K562 (cell line): ENCODE measurements at regions not wholly inside any gene's neighbourhood (a gene's known extent, or its start where the extent isn't known, plus 50 kb on each side); places are given as distances from the start of the nearest gene placed in this dataset.

ENCODE experiments used
- ATAC-seq: fragments of 200-7000 bp; cut with Tn5 transposase; 3 replicates; pipeline ENCODE4 v1.9.1; 2020; ENCODE audit warnings: moderate library complexity
- BruUV-seq: library from RNA; stranded (reverse); fragments of 400-500 nt; replicated peaks from 2 replicates; lab custom pipeline; 2021; lab: Mats Ljungman, UMichigan
- CTCF ChIA-PET: fragments of 300-600 bp; formaldehyde crosslinking; extraction: SDS; loops from one replicate; lab custom pipeline; 2021; ENCODE audit warnings: low intra/inter-chr PET ratio; lab: Yijun Ruan, JAX
- POLR2A ChIA-PET: fragments of 300-600, 350-650 bp; sonication (Branson Sonifier 250); formaldehyde crosslinking; extraction: SDS; loops from one replicate; lab custom pipeline; 2021; ENCODE audit warnings: antibody characterized with exemption, inconsistent platforms; lab: Yijun Ruan, JAX
- DNase-seq, 4 experiments: peaks; one replicate each; pipeline versions ENCODE4 v3.0.0 to v3.0.0-alpha.2; 2011 to 2018; ENCODE audit warnings: low spot score in 3 of 4, mixed read lengths in 3 of 4; ENCODE audit errors: extremely low read depth in 1 of 4
- FAIRE-seq: peaks from 2 replicates; lab custom pipeline; 2011; peaks lifted over from hg19 to GRCh38; lab: Jason Lieb, UNC
- H2AFZ ChIP-seq: 2 replicates; pipeline ENCODE4 v1.6.0; 2011; ENCODE audit warnings: low read depth, low read length, control low read depth, inconsistent platforms
- H3K27ac ChIP-seq: fragments of 200-600 bp; 3 replicates; pipeline ENCODE4 v1.8.0; 2011; ENCODE audit warnings: low read depth, mild to moderate bottlenecking, control low read depth, inconsistent platforms, low read length, moderate library complexity, mixed read lengths; ENCODE audit errors: extremely low read depth
- H3K27me3 ChIP-seq, 2 experiments: fragments of 300-600 bp in 1 of 2; 2 replicates in 1 of 2; 3 replicates in 1 of 2; pipeline versions ENCODE4 v1.6.0 to v1.8.0; 2011; ENCODE audit warnings: inconsistent platforms in 2 of 2, low read length in 2 of 2, mild to moderate bottlenecking in 1 of 2, mixed read lengths in 1 of 2, moderate library complexity in 1 of 2; ENCODE audit not compliant: control insufficient read depth in 2 of 2, insufficient read depth in 2 of 2
- H3K36me3 ChIP-seq: fragments of 300-600 bp; 3 replicates; pipeline ENCODE4 v1.8.0; 2011; ENCODE audit warnings: mild to moderate bottlenecking, low read length, inconsistent platforms; ENCODE audit not compliant: control insufficient read depth, insufficient read depth
- H3K4me1 ChIP-seq, 2 experiments: fragments of 200-600 bp in 1 of 2; replicated peaks in 1 of 2; 2 replicates in 1 of 2; 3 replicates in 1 of 2; pipeline versions ENCODE4 v1.5.1 to v1.8.0; 2011; ENCODE audit warnings: inconsistent platforms in 2 of 2, low read length in 2 of 2, mild to moderate bottlenecking in 1 of 2, mixed read lengths in 1 of 2, moderate library complexity in 1 of 2; ENCODE audit not compliant: control insufficient read depth in 2 of 2, insufficient read depth in 2 of 2
- H3K4me2 ChIP-seq: 2 replicates; pipeline ENCODE4 v1.6.1; 2011; ENCODE audit warnings: low read length, control low read depth, inconsistent platforms, mixed read lengths; ENCODE audit not compliant: insufficient read depth
- H3K4me3 ChIP-seq: fragments of 200-600 bp; sonication (generic), shearing (Covaris generic); 2 replicates; pipeline ENCODE4 v1.5.1; 2016; ENCODE audit warnings: control low read depth, inconsistent platforms
- H3K79me2 ChIP-seq: fragments of 200-600 bp; 3 replicates; pipeline ENCODE4 v1.8.0; 2011; ENCODE audit warnings: low read length, inconsistent platforms; ENCODE audit not compliant: control insufficient read depth, insufficient read depth
- H3K9ac ChIP-seq, 2 experiments: 2 replicates each; pipeline versions ENCODE4 v1.6.0 to v1.6.1; 2011; ENCODE audit warnings: low read depth in 2 of 2, low read length in 2 of 2, control low read depth in 1 of 2, inconsistent platforms in 1 of 2, mild to moderate bottlenecking in 1 of 2, mixed read lengths in 1 of 2; ENCODE audit not compliant: insufficient read depth in 1 of 2
- H3K9me1 ChIP-seq: one replicate; pipeline ENCODE4 v1.6.0; 2011; ENCODE audit warnings: inconsistent platforms, mild to moderate bottlenecking, low read length, moderate library complexity; ENCODE audit not compliant: control insufficient read depth, insufficient read depth
- H3K9me3 ChIP-seq: replicated peaks from 2 replicates; pipeline ENCODE4 v1.5.1; 2011; ENCODE audit warnings: low read depth, low read length, inconsistent platforms; ENCODE audit not compliant: control insufficient read depth, insufficient read depth
- H4K20me1 ChIP-seq: replicated peaks from 2 replicates; pipeline ENCODE4 v1.6.1; 2011; ENCODE audit warnings: low read length, inconsistent platforms, mixed read lengths; ENCODE audit not compliant: control insufficient read depth, insufficient read depth
- ETV6 ChIP-seq, 3 experiments: fragments of 150-350 bp in 1 of 3; sonication (generic) in 1 of 3; formaldehyde crosslinking in 1 of 3; IDR thresholded peaks; 2 replicates each; pipeline versions ENCODE4 v1.6.1 to v1.8.0; 2014 to 2022; ENCODE audit warnings: borderline replicate concordance in 2 of 3, low read depth in 2 of 3, antibody characterized with exemption in 1 of 3, low read length in 1 of 3, mild to moderate bottlenecking in 1 of 3, missing genetic modification reagents in 1 of 3
- FOXK2 ChIP-seq, 2 experiments: fragments of 450-650 bp; IDR thresholded peaks in 1 of 2; conservative IDR thresholded peaks in 1 of 2; 2 replicates each; pipeline ENCODE4 v1.6.1; 2016; ENCODE audit warnings: low read depth in 2 of 2, mild to moderate bottlenecking in 1 of 2
- IFI16 ChIP-seq: fragments of 250-450 bp; sonication (Bioruptor Pico); IDR thresholded peaks from 2 replicates; pipeline ENCODE4 v2.1.2; 2022; ENCODE audit warnings: mild to moderate bottlenecking, inconsistent platforms
- MECOM ChIP-seq: fragments of 250-450 bp; sonication (Bioruptor Pico); IDR thresholded peaks from 2 replicates; pipeline ENCODE4 v1.8.0; 2022; ENCODE audit warnings: inconsistent platforms
- MYNN ChIP-seq, 2 experiments: sonication (generic); formaldehyde crosslinking in 1 of 2; IDR thresholded peaks; 2 replicates each; pipeline versions ENCODE4 v1.5.0 to v1.6.1; 2016 to 2020; ENCODE audit warnings: antibody characterized with exemption in 1 of 2, missing genetic modification reagents in 1 of 2
- RFX1 ChIP-seq: fragments of 450-650 bp; IDR thresholded peaks from 2 replicates; pipeline ENCODE4 v1.6.1; 2016; ENCODE audit warnings: mild to moderate bottlenecking, moderate library complexity
- SNIP1 ChIP-seq: fragments of 450-650 bp; IDR thresholded peaks from 2 replicates; pipeline ENCODE4 v1.7.1; 2017; ENCODE audit warnings: low read depth, mild to moderate bottlenecking
- SRSF7 ChIP-seq: fragments of 200-400 bp; formaldehyde crosslinking; optimal IDR thresholded peaks from 2 replicates; pipeline ENCODE3; 2017; ENCODE audit warnings: mild to moderate bottlenecking, low read depth, low read length
- THAP12 ChIP-seq: fragments of 250-450 bp; sonication (Bioruptor Pico); IDR thresholded peaks from 2 replicates; pipeline ENCODE4 v1.9.0; 2021; ENCODE audit warnings: mild to moderate bottlenecking, inconsistent platforms
- THAP7 ChIP-seq: fragments of 250-450 bp; sonication (Bioruptor Pico); IDR thresholded peaks from 2 replicates; pipeline ENCODE4 v1.5.0; 2021
- TSC22D4 ChIP-seq: fragments of 450-650 bp; IDR thresholded peaks from 2 replicates; pipeline ENCODE4 v1.6.1; 2016; ENCODE audit warnings: missing genetic modification characterization, missing biosample characterization, control low read depth
- ZNF445 ChIP-seq: fragments of 250-450 bp; sonication (Bioruptor Pico); IDR thresholded peaks from 2 replicates; pipeline ENCODE4 v1.4.0; 2020; ENCODE audit warnings: low read depth, mild to moderate bottlenecking, moderate library complexity
- WGBS: fragments of 100-300 bp; shearing (Covaris generic); methylation state at CpG from one replicate; pipeline ENCODE4 v1.1.6; 2016; ENCODE audit warnings: low coverage, mixed read lengths; ENCODE audit not compliant: insufficient coverage; ENCODE audit errors: missing lambda C conversion rate; 5-methylcytosine and 5-hydroxymethylcytosine counted together
- in situ Hi-C: fragments of 300-500 bp; cut with MboI; formaldehyde crosslinking; loops from 4 replicates; pipeline ENCODE4 v1.15.0; 2018; ENCODE audit warnings: inconsistent platforms, mixed read lengths
- intact Hi-C: fragments of 100-400 bp; cut with micrococcal nuclease; formaldehyde crosslinking; loops from 2 replicates; pipeline ENCODE4 v1.14.2; 2022
- TF ChIP-seq, protein P1 (sequence below): fragments of 450-650 bp; formaldehyde crosslinking; conservative IDR thresholded peaks from 2 replicates; pipeline ENCODE4 v1.4.0; 2022; ENCODE audit warnings: mild to moderate bottlenecking, missing genetic modification characterization

DNA sequence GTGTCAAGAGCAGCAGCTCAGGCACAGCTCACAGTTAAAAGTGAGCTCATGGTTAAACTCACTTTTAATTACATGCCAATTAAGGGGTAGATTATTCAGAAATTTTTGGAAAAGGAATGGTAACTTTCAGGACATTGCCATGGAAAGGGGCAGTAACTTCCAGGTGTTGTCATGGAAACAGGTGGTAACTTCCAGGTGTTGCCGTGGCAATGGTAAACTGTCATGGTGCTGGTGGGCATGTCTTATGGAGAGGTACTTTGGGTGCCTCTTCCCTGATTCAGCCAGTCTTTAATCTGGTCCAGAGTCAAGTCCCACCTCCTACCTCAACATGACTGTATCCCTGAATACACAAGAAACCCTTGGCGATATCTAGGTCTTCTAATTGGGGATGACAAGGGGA lies 223.2 kb upstream of the TAS2R1 start:
- no peaks in the 10 kb centered on the region for H3K9me1 ChIP-seq
- no peak overlapping the region for H3K4me3 ChIP-seq
- DNase-seq, result no peak
- no peak overlapping the region for H3K9ac ChIP-seq
- intact Hi-C loops, result no loop called here
- no peaks in the 10 kb centered on the region for H3K9me3 ChIP-seq
- no peak overlapping the region for H3K27ac ChIP-seq
- H3K36me3 ChIP-seq, result no peaks in the 10 kb centered on the region
- TF ChIP-seq RFX1 (peak; percentile 64), MECOM (CRISPR knock-in tag) (no peak)
- WGBS, result 0% methylated on average over 2 of the region's 2 CpGs
- CTCF ChIA-PET, result no interaction called here
- no peaks in the 10 kb centered on the region for H4K20me1 ChIP-seq
- no TSS peak for BruUV-seq
- in situ Hi-C loops, result no loop called here
- FAIRE-seq, result no peak
- no peaks in the 10 kb centered on the region for H3K27me3 ChIP-seq
- POLR2A ChIA-PET, result no interaction called here
- no peak overlapping the region for H3K4me2 ChIP-seq
- H2AFZ ChIP-seq, result no peak overlapping the region
- no peaks in the 10 kb centered on the region for H3K4me1 ChIP-seq
- no peak for ATAC-seq
- no peaks in the 10 kb centered on the region for H3K79me2 ChIP-seq

DNA sequence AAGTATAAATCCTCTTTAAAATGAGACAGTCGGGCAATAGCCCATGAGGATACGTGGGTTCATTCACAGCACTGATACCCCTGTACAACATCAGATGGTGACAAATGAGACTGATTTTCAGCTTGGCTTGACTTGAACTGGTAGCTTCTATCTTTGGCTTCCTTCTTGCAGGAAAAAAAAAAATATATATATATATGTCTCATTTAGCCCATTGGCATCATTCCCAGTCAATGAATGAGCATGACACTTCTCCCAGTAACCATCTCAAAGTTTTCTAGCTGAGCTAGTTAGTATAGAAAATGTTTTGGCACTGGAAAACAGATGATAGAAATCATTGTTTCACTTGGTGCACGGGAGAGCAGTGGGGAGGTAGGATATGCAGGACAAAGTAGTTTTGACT lies 222.5 kb upstream of the TAS2R1 start:
- Histone ChIP-seq H3K9me1 (no peaks in the 10 kb centered on the region), H3K4me1 (no peaks in the 10 kb centered on the region), H3K36me3 (no peaks in the 10 kb centered on the region), H3K27ac (no peak overlapping the region), H3K79me2 (no peaks in the 10 kb centered on the region), H3K4me3 (no peak overlapping the region), H3K9me3 (no peaks in the 10 kb centered on the region), H3K9ac (no peak overlapping the region), H3K4me2 (no peak overlapping the region), H3K27me3 (no peaks in the 10 kb centered on the region), H4K20me1 (no peaks in the 10 kb centered on the region), H2AFZ (no peak overlapping the region)
- ChIA-PET CTCF (no interaction called here), POLR2A (no interaction called here)
- no peak for FAIRE-seq
- no peak for ATAC-seq
- WGBS, result 3% methylated on average over 3 of the region's 3 CpGs
- intact Hi-C loops (no loop called here), in situ Hi-C loops (no loop called here)
- BruUV-seq, result no TSS peak
- no peak for DNase-seq
- TF ChIP-seq TSC22D4 (tag) (no peak), FOXK2 (conservative IDR thresholded peaks at IDR 0.05 in 1 of 2, IDR thresholded peaks at IDR 0.05 in 1 of 2; ENCODE audit: low read depth in 2 of 2) (no peak), IFI16 (CRISPR knock-in tag) (no peak), THAP12 (CRISPR knock-in tag) (no peak), THAP7 (no peak), SRSF7 (no peak), SNIP1 (no peak), ZNF445 (CRISPR knock-in tag) (no peak), ETV6 (IDR thresholded peaks at IDR 0.05; ENCODE audit: borderline replicate concordance in 1 of 2, low read depth in 2 of 2, low read length in 1 of 2) (no peak), ETV6 (CRISPR knock-in tag; IDR thresholded peaks at IDR 0.05; ENCODE audit: borderline replicate concordance) (no peak), MYNN (IDR thresholded peaks at IDR 0.05) (no peak), MYNN (CRISPR knock-in tag; IDR thresholded peaks at IDR 0.05) (no peak)
- TF ChIP-seq, protein P1, sequence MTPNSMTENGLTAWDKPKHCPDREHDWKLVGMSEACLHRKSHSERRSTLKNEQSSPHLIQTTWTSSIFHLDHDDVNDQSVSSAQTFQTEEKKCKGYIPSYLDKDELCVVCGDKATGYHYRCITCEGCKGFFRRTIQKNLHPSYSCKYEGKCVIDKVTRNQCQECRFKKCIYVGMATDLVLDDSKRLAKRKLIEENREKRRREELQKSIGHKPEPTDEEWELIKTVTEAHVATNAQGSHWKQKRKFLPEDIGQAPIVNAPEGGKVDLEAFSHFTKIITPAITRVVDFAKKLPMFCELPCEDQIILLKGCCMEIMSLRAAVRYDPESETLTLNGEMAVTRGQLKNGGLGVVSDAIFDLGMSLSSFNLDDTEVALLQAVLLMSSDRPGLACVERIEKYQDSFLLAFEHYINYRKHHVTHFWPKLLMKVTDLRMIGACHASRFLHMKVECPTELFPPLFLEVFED, result no peak
